AG04450 (cell line): ENCODE measurements at regions not wholly inside any gene's neighbourhood (a gene's known extent, or its start where the extent isn't known, plus 50 kb on each side); places are given as distances from the start of the nearest gene placed in this dataset.

Experiments
- CTCF ChIA-PET: fragments of 300-600, 350-600 bp; formaldehyde crosslinking; extraction: SDS; loops from one replicate; lab custom pipeline; 2022; ENCODE audit warnings: antibody characterized with exemption, inconsistent platforms; lab: Charles Lee
- POLR2A ChIA-PET: fragments of 350-600 bp; formaldehyde crosslinking; extraction: SDS; loops from one replicate; lab custom pipeline; 2021; ENCODE audit warnings: antibody characterized with exemption, inconsistent platforms; lab: Yijun Ruan, JAX
- DNase-seq: peaks from one replicate; pipeline ENCODE4 v3.0.0-alpha.2; 2011; ENCODE audit warnings: low read depth, low spot score
- H3K27ac ChIP-seq: one replicate; pipeline ENCODE4 v1.5.1; 2012; ENCODE audit warnings: low read depth, low read length, control low read depth
- H3K27me3 ChIP-seq: one replicate; pipeline ENCODE4 v1.6.0; 2012; ENCODE audit warnings: low read length; ENCODE audit not compliant: control insufficient read depth, insufficient read depth
- H3K4me3 ChIP-seq: 2 replicates; pipeline ENCODE4 v1.5.1; 2011; ENCODE audit warnings: mild to moderate bottlenecking, low read depth, low read length, control low read depth
- H3K9me3 ChIP-seq: 2 replicates; pipeline ENCODE4 v1.5.1; 2012; ENCODE audit warnings: low read length; ENCODE audit not compliant: control insufficient read depth, insufficient read depth
- TF ChIP-seq, protein P1 (sequence below): IDR thresholded peaks from 2 replicates; pipeline ENCODE4 v1.5.1; 2011; ENCODE audit warnings: low read depth, low read length, control low read depth, inconsistent platforms

DNA sequence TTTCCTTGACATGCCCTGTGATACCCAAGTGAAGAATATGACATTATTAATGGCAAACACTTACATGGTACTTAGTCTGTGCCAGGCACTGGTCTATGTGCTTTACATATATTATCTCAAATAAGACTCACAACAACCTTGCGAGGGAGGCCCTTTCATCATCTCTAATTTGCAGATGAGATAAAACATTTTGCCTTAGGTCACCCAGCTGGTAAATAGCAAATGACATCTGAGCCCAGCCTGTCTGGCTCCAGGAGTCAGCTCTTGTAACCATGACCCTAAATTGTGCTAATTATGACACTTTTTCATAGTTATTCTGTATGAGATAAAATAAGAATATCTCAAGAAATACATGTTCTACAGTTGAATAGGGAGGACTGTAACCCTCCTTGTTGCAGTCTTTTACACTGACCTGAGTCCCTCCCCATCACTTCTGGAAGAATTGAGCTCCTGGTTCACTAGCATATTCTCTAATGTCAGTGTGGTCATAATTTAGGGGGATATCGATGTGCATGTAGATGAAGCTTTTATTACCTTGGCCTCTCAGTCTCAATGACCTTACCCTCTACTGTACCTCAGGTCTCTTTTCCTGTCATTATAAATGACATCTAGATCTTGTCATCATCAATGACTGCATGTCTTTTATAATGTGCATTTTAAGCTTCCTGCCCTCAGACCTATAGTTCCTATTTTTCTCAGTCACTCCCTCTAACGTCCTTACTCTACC, 126.1 kb upstream of the HAPLN1 start:
- Histone ChIP-seq H3K27me3 (no peaks in the 10 kb centered on the region), H3K27ac (no peak overlapping the region), H3K9me3 (no peaks in the 10 kb centered on the region), H3K4me3 (no peak overlapping the region)
- TF ChIP-seq, protein P1, sequence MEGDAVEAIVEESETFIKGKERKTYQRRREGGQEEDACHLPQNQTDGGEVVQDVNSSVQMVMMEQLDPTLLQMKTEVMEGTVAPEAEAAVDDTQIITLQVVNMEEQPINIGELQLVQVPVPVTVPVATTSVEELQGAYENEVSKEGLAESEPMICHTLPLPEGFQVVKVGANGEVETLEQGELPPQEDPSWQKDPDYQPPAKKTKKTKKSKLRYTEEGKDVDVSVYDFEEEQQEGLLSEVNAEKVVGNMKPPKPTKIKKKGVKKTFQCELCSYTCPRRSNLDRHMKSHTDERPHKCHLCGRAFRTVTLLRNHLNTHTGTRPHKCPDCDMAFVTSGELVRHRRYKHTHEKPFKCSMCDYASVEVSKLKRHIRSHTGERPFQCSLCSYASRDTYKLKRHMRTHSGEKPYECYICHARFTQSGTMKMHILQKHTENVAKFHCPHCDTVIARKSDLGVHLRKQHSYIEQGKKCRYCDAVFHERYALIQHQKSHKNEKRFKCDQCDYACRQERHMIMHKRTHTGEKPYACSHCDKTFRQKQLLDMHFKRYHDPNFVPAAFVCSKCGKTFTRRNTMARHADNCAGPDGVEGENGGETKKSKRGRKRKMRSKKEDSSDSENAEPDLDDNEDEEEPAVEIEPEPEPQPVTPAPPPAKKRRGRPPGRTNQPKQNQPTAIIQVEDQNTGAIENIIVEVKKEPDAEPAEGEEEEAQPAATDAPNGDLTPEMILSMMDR, result no peak
- no peak for DNase-seq
- CTCF ChIA-PET, result no interaction called here
- POLR2A ChIA-PET, result no interaction called here

DNA sequence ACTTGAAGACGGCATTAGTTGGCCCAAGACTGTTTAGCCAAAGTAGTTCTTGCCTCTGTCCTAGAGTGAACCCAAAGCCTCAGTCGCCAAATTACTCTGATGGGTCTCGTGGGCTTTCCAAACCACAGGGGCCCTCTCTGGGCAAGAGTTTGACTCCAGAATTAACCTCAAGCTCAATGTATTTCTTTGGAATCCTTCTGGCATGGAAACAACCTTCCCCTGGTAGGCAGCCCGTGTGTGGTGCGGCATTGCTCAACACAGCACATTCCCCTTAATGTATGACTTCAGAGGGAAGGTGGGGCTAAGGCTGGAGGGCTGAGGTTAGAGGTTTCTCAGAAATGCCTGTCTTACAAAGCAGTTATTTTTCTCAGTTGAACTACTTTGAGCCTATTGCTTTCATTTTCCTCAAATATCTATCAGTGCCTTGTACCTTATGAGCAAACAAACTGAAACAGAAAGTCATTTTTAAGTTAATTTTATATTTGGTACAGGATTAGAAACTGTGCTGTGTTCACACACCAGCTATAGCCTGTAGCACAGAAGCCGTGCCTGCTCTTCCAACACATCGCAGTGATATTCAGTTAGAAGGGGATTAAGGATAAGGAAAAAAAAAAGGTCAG, 123.9 kb upstream of the HAPLN1 start:
- no peaks in the 10 kb centered on the region for H3K27me3 ChIP-seq
- ChIA-PET CTCF (no interaction called here), POLR2A (interaction anchor here (0.6 kb wide), 1 partner anchor 33 kb away, joined by 3 read pairs; no protein-coding TSS in a partner anchor)
- peak overlapping the region; percentile 1 for H3K27ac ChIP-seq
- H3K4me3 ChIP-seq, result no peak overlapping the region
- TF ChIP-seq, protein P1, result no peak
- DNase-seq, result peak; percentile 23
- no peaks in the 10 kb centered on the region for H3K9me3 ChIP-seq

DNA sequence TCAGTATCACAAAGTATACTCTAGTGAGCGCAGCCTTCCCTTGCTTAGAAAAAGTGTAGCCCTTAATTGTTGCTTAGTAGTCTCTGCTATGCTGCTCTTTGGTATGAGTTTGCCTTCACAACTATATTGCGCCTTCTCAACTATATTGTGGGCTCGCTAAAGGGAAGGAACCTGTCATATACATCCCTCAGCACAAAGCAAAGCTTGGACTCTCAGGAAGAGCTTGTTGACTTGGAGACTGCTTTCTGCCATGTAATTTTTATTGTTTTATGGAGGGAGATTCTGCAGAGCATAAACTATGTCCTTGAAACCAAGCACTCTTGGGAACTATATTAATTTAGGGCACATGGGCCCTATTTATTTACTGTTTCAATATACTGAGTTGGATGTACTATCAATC, 119.1 kb upstream of the HAPLN1 start:
- Histone ChIP-seq H3K9me3 (no peaks in the 10 kb centered on the region), H3K27me3 (no peaks in the 10 kb centered on the region), H3K4me3 (no peak overlapping the region), H3K27ac (no peak overlapping the region)
- POLR2A ChIA-PET, result no interaction called here
- TF ChIP-seq, protein P1, result no peak
- DNase-seq, result no peak
- CTCF ChIA-PET, result no interaction called here

DNA sequence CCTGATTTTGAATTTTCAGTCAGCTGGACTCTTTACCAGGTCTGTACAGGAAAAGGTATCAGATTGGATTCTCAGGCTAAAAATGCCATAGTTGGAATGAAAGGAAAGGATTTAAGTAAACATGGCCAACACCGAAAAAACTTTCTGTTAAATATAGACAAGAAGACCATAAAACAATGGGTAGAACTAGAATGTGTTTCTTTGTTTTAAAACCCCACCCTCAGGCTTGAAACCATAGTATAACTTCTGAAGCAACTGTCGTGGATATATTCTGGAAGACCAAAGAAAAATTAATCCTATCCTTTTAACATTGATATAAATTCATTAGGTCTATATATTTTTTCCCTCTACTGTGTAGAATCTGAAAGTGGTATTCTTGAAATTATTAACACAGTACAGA, 118.6 kb upstream of the HAPLN1 start:
- Histone ChIP-seq H3K9me3 (no peaks in the 10 kb centered on the region), H3K4me3 (no peak overlapping the region), H3K27ac (no peak overlapping the region), H3K27me3 (no peaks in the 10 kb centered on the region)
- TF ChIP-seq, protein P1, result no peak
- no peak for DNase-seq
- ChIA-PET POLR2A (no interaction called here), CTCF (no interaction called here)

DNA sequence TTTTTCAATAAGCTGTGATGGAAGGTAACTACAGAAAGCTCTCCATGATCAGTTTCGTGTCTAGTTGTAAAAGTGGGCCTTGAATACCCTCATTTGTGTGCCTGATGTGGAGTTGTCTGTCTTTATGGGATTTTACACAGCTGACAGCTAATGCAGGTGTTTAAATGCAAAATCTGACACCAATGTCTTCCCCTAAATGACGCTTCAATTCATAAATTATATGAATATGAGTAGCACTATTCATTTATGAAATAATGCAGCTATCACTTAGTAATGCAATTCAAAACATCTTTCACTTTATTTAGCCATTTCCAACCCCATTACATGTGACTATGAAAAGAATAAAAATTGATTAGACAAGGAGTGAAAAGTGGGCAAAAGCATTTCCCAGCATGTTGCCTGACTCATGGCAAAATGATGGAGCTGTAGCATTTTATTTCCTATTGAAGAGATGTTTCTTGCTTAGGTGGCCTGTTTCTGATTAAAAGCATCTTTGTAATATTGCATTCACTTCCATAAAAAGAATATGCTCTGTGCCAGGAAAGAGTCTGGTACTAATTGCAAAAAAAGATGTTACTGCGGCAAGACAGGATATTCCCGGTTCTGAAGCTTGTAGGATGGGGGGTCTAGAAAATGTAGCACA, 116.7 kb upstream of the HAPLN1 start:
- CTCF ChIA-PET, result no interaction called here
- no peak for DNase-seq

More for the DNA sequence above, 116.7 kb upstream of the HAPLN1 start:
- no peaks in the 10 kb centered on the region for H3K9me3 ChIP-seq
- no peak overlapping the region for H3K4me3 ChIP-seq
- POLR2A ChIA-PET, result no interaction called here
- no peaks in the 10 kb centered on the region for H3K27me3 ChIP-seq
- H3K27ac ChIP-seq, result no peak overlapping the region
- TF ChIP-seq, protein P1, result no peak
